ENCODE measurements at regions not wholly inside any gene's neighbourhood (a gene's known extent, or its start where the extent isn't known, plus 50 kb on each side); places are given as distances from the start of the nearest gene placed in this dataset.
"Not testable (repeated sequence)": the region's sequence is repeated elsewhere in the genome, so short reads cannot be mapped to it uniquely, and the experiment has no call there.

- Histone ChIP-seq H3K4me3 (ENCODE audit: low read length) (no peak overlapping the region), H3K9me3 (ENCODE audit: control insufficient read depth, low read depth, low read length) (no peaks in the 10 kb centered on the region), H3K4me1 (ENCODE audit: control insufficient read depth, insufficient read depth, low read length) (peaks cover 60% of the 10 kb centered on the region), H3K36me3 (ENCODE audit: control insufficient read depth, insufficient read depth, low read length) (no peaks in the 10 kb centered on the region), H3K27ac (ENCODE audit: low read length) (peak overlapping the region; percentile 77), H3K27me3 (ENCODE audit: control insufficient read depth, insufficient read depth, low read length) (no peaks in the 10 kb centered on the region)
- 29% methylated on average over 1 of the region's 19 CpGs for WGBS (ENCODE audit: insufficient coverage, low lambda C conversion rate)
- DNase-seq, result peak; percentile 81 to 88
Measured at GRCh38 chr20:50450881-50451752, 59.1 kb upstream of the PTPN1 start.

DNA sequence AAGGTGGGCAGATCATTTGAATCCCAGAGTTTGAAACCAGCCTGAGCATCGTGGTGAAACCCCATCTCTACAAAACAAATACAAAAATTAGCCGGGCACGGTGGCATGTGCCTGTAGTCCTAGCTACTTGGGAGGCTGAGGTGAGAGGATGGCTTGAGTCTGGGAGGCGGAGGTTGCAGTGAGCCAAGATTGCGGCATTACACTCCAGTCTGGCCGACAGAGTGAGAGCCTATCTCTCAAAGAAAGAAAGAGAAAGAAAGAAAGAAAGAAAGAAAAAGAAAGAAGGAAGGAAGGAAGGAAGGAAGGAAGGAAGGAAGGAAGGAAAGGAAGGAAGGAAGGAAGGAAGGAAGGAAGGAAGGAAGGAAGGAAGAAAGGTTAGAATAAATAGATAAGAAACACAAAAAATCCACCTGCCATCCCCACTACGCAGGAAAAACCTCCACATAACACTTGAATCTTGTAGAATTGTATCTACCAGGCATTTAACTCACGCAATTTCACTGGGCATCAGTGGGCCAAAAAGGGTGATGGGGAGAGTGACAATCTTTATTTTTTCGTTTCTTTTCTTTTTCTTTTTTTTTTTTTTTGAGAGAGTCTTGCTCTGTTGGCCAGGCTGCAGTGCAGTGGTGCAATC, 58.3 kb upstream of the PTPN1 start:
- Histone ChIP-seq H3K27ac (ENCODE audit: low read length) (peak overlapping the region; percentile 77), H3K4me1 (ENCODE audit: control insufficient read depth, insufficient read depth, low read length) (peaks cover 62% of the 10 kb centered on the region)
- H3K27me3 ChIP-seq (ENCODE audit: control insufficient read depth, insufficient read depth, low read length); DNase-seq; H3K4me3 ChIP-seq (ENCODE audit: low read length); H3K36me3 ChIP-seq (ENCODE audit: control insufficient read depth, insufficient read depth, low read length); H3K9me3 ChIP-seq (ENCODE audit: control insufficient read depth, low read depth, low read length): not testable (repeated sequence)
- WGBS (ENCODE audit: insufficient coverage, low lambda C conversion rate), result 100% methylated on average over 2 of the region's 9 CpGs

DNA sequence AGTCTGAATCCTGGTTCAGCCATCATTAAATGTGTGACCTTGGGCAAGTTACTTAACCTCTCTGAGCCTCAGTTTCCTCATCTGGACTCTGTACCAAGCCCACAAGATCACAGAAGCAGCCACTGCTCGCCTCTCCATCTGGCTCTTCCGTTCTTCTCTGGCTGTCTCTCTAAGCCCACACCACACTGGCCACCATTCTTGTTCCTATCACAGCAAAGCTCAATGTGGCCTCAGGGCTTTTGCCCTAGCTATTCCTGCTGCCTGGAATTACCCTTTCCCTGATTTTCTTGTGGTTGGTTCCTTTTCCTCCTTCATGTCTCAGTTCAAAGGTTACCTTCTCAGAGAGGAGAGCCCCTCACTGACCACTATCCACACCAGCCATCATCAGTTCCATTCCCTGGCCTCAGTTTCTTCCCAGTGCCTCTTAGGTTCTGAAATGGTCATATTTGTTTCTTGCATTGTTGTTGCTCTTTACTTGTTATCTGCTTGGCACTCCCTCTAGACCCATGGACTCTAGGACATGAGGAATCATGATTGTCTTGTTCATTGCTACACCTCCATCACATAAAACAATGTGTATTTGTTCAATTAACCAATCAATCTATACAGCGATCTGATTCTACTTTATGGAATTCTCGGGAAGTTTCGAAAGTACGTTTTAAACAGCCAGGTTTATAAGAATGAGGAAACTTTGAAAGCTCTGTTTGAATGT, 56.5 kb upstream of the PTPN1 start:
- DNase-seq, result peak in 1 of 2 donors; percentile 51
- H3K4me3 ChIP-seq (ENCODE audit: low read length), result no peak overlapping the region
- H3K36me3 ChIP-seq (ENCODE audit: control insufficient read depth, insufficient read depth, low read length), result no peaks in the 10 kb centered on the region
- no CpG with 5 or more reads among the region's 6 CpGs for WGBS (ENCODE audit: insufficient coverage, low lambda C conversion rate)
- peaks cover 61% of the 10 kb centered on the region for H3K4me1 ChIP-seq (ENCODE audit: control insufficient read depth, insufficient read depth, low read length)
- no peaks in the 10 kb centered on the region for H3K27me3 ChIP-seq (ENCODE audit: control insufficient read depth, insufficient read depth, low read length)
- peak overlapping the region; percentile 47 for H3K27ac ChIP-seq (ENCODE audit: low read length)
- no peaks in the 10 kb centered on the region for H3K9me3 ChIP-seq (ENCODE audit: control insufficient read depth, low read depth, low read length)

DNA sequence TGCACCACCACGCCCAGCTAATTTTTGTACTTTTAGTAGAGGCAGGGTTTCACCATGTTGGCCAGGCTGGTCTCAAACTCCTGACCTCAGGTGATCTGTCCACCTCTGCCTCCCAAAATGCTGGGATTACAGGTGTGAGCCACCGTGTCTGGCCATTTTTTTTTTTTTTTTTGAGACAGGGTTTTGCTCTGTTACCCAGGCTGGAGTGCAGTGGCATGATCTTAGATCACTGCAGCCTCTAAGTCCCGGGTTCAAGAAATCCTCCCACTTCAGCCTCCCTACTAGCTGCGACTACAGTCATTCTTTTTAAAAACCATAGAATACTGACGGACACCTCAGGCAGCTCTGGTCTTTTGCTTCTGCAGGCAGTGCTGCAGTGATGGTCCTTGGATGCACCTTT, 54.9 kb upstream of the PTPN1 start:
- H3K27ac ChIP-seq (ENCODE audit: low read length), result peak overlapping the region; percentile 92
- H3K36me3 ChIP-seq (ENCODE audit: control insufficient read depth, insufficient read depth, low read length), result not testable (repeated sequence)

DNA sequence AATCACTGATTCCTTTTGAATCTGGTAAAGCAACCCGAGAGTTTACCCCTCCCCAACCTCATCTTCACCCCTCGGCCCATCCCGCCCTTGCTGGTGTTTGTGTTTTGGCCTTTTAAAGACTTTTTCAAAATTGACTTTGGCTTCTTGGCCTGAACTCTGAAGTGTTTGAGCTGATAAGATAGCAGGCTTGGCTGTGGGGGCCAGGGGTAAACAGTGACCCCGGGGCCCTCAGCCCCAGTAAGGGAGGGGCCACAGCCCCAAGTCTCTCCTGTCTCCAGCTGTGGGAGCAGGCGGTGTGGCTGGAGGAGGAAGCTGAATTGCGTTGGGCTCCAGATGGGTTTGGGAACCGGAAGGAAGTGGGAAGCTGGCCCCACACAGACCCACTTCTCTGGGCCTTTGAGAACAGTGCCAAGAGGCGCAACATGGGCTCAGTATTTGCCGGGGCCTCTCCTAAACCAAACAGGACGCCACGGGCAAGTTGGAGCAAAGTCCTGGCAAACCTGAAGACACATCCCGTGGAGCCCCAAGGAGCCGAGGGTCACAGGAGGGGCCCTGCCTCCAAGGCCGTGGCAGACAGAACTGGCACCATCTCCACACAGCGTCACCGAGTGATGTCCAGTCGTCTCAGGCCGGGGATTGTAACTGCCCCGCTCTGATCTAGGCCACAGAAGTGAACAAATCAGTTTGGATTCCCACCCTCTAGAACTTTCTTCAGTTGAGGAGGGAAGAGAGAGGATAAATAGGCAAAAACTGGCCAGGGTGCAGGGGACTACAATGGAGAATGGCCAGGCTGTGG, 54.3 kb upstream of the PTPN1 start:
- Histone ChIP-seq H3K4me1 (ENCODE audit: control insufficient read depth, insufficient read depth, low read length) (peaks cover 57% of the 10 kb centered on the region), H3K27me3 (ENCODE audit: control insufficient read depth, insufficient read depth, low read length) (no peaks in the 10 kb centered on the region), H3K4me3 (ENCODE audit: low read length) (no peak overlapping the region), H3K36me3 (ENCODE audit: control insufficient read depth, insufficient read depth, low read length) (no peaks in the 10 kb centered on the region), H3K27ac (ENCODE audit: low read length) (peak overlapping the region; percentile 92), H3K9me3 (ENCODE audit: control insufficient read depth, low read depth, low read length) (no peaks in the 10 kb centered on the region)
- WGBS (ENCODE audit: insufficient coverage, low lambda C conversion rate), result no CpG with 5 or more reads among the region's 19 CpGs
- peak; percentile 76 to 94 for DNase-seq

More for the DNA sequence above, 54.9 kb upstream of the PTPN1 start:
- not testable (repeated sequence) for DNase-seq; H3K27me3 ChIP-seq (ENCODE audit: control insufficient read depth, insufficient read depth, low read length); H3K4me3 ChIP-seq (ENCODE audit: low read length); H3K9me3 ChIP-seq (ENCODE audit: control insufficient read depth, low read depth, low read length)
- no CpG with 5 or more reads among the region's 5 CpGs for WGBS (ENCODE audit: insufficient coverage, low lambda C conversion rate)
- H3K4me1 ChIP-seq (ENCODE audit: control insufficient read depth, insufficient read depth, low read length), result peaks cover 55% of the 10 kb centered on the region

- H3K27me3 ChIP-seq (ENCODE audit: control insufficient read depth, insufficient read depth, low read length), result no peaks in the 10 kb centered on the region
- peak overlapping the region; percentile 92 for H3K27ac ChIP-seq (ENCODE audit: low read length)
- no peak for DNase-seq
- H3K9me3 ChIP-seq (ENCODE audit: control insufficient read depth, low read depth, low read length), result no peaks in the 10 kb centered on the region
- peaks cover 51% of the 10 kb centered on the region for H3K4me1 ChIP-seq (ENCODE audit: control insufficient read depth, insufficient read depth, low read length)
- WGBS (ENCODE audit: insufficient coverage, low lambda C conversion rate), result 80% methylated on average over 1 of the region's 8 CpGs
- H3K4me3 ChIP-seq (ENCODE audit: low read length), result no peak overlapping the region
- no peaks in the 10 kb centered on the region for H3K36me3 ChIP-seq (ENCODE audit: control insufficient read depth, insufficient read depth, low read length)
Measured at GRCh38 chr20:50456452-50457324, 53.5 kb upstream of the PTPN1 start.

GRCh38 chr20:50459124-50459918, 50.9 kb upstream of the PTPN1 start:
- WGBS (ENCODE audit: insufficient coverage, low lambda C conversion rate), result 100% methylated on average over 2 of the region's 2 CpGs
- DNase-seq, result no peak

DNA sequence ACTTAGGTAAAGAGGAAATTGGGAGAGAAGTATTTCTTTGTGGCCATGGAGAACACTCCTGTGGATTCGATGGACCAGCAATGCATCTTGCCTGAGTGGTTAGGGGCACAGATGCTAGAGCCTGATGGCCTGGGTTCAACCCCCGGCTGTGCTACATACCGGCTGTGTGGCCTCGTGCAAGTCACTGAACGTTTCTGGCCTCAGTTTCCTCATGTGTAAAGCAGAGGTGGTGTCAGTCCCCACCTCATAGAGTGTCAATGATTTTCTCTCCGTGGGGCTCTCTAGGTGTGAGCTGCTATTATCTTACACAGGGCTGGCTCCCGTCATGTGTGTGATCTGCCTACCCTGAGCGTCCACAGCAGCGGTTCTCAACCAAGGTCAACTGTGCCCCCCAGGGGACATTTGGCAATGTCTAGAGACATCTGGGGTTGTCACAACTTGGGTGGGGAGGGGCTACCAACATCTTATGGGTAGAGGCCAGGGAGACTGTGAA, 50.0 kb upstream of the PTPN1 start:
- H3K27me3 ChIP-seq (ENCODE audit: control insufficient read depth, insufficient read depth, low read length), result no peaks in the 10 kb centered on the region
- no peaks in the 10 kb centered on the region for H3K36me3 ChIP-seq (ENCODE audit: control insufficient read depth, insufficient read depth, low read length)
- no CpG with 5 or more reads among the region's 9 CpGs for WGBS (ENCODE audit: insufficient coverage, low lambda C conversion rate)
- no peaks in the 10 kb centered on the region for H3K9me3 ChIP-seq (ENCODE audit: control insufficient read depth, low read depth, low read length)
- peaks cover 41% of the 10 kb centered on the region for H3K4me1 ChIP-seq (ENCODE audit: control insufficient read depth, insufficient read depth, low read length)
- H3K27ac ChIP-seq (ENCODE audit: low read length), result peak overlapping the region; percentile 53
- no peak for DNase-seq
- H3K4me3 ChIP-seq (ENCODE audit: low read length), result no peak overlapping the region

More at GRCh38 chr20:50459124-50459918, 50.9 kb upstream of the PTPN1 start:
- no peaks in the 10 kb centered on the region for H3K9me3 ChIP-seq (ENCODE audit: control insufficient read depth, low read depth, low read length)
- H3K4me3 ChIP-seq (ENCODE audit: low read length), result no peak overlapping the region
- H3K27me3 ChIP-seq (ENCODE audit: control insufficient read depth, insufficient read depth, low read length), result no peaks in the 10 kb centered on the region
- H3K36me3 ChIP-seq (ENCODE audit: control insufficient read depth, insufficient read depth, low read length), result no peaks in the 10 kb centered on the region
- H3K4me1 ChIP-seq (ENCODE audit: control insufficient read depth, insufficient read depth, low read length), result peaks cover 46% of the 10 kb centered on the region
- no peak overlapping the region for H3K27ac ChIP-seq (ENCODE audit: low read length)

Data from large intestine (tissue), 3 donors.